NCI-H2196 (cell line): ENCODE measurements at regions not wholly inside any gene's neighbourhood (a gene's known extent, or its start where the extent isn't known, plus 50 kb on each side); places are given as distances from the start of the nearest gene placed in this dataset.
A peak's percentile ranks its signal among the peaks of the same experiment; 100 is the strongest.

Experiments used
- DNase-seq: peaks from one replicate; lab custom pipeline; 2025; ENCODE audit not compliant: unreplicated experiment; lab: John Stamatoyannopoulos, UW

DNA sequence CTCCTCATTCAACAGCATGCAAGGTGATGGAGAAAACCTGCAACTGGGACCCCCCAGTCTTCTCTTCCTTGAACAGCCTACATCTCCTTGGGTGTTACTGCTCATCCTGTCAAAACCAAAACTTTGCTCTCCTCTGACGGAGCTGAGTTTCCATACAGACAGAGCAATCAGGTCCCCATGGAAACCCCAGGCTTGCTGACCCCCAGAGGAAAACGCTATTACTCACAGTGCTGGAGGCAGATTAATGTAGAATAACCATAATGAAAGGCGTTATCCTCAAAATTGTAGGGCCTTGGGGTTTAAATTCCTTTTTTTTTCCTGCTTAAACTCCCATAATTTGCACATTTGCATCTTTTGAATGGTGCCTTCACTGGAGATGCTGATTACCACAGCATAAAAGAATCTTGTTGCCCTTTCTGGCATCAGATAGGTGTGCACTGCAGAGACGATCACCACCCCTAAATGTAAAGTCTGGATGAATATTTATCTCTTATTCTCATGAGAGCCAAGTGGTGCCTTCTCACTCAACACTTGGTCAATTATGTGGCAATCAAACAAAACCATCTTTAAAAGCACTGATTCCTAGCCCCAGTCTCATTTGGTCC is 126.3 kb downstream of the MSX2 start:
- no peak for DNase-seq

DNA sequence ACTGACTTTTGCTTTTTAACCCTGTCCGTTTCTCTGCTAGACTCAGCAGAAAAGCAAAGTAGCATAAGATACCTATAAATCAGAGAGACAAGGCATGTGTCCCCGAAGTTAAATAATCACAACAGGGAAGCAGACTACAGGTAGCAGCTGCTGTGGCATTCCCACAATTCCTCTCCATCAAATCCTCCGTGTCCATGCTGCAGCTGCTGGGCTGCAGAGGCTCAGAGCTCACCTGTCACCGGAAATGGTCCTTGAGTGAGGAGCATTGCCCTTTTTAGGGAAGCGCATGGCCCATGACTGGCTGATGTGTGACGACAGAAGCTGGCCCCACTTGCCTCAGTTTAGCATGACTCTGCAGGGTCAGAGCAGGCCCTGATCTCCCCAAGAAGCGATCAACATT is 125.0 kb downstream of the MSX2 start:
- no peak for DNase-seq

DNA sequence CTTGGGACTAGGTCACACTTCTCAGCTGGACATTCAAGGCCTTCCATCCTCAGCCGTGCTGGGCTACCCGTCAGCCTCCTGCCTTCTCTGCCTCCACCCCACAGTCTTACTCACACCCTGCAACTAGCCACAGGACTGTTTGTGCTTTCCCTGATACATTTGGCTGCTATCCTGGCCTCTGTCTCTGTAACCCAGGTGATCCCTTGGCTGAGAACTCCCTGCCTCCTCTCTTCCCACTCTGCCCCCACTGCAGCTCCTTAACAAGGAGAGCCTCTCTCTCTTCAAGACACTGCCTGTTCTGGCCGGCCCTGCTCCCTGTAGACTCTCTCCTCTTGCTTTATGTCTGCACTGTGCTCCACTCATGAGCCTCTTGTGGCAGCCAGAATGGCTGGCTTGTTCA is 120.6 kb downstream of the MSX2 start:
- DNase-seq: no peak

DNA sequence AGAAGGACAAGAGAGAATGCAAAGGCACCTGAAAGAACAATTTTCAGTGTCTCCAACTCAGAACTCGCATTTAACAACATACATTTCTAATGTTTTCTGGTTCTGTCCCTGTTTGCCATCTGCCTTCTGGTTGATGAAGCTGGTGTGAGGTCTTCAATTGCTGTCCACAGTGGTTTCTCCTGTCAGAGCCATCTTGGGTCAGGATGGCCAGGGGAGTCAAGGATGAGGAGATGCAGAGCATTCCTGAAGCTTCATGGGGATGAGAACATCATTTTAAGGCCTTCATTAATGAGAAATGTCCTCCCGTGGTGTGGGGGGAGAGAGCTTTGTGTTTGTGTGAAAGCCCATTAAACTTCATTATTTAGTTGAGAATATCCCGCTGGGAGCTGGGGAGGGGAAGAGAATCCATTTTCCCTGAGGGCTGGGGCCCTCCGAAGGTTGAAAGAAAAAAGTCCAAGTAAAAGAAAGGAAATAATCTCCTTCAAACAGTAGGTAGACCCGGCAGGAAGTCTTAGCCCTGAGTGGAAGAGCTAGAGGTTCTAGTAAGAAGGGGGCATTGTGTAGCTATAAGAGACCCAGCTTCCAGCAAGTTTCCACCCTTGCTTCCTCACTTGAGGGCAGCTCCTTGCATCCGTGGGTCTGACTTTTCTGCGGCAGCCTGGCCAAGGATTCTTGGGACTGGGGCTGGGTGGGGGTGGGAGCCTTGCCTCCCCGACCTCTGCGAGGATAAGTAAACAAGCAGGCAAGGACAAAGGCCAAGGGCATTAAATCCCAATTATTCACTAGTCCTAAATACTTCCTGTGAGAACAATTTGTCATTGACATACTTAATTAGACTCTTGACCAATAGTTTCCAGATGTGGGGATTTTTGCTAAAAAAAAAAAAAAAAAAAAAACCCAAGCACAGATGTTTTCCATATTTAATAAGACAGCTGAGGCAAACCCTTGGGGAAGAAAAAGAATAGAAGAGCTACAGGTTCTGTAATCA is 119.2 kb downstream of the MSX2 start:
- DNase-seq: no peak

DNA sequence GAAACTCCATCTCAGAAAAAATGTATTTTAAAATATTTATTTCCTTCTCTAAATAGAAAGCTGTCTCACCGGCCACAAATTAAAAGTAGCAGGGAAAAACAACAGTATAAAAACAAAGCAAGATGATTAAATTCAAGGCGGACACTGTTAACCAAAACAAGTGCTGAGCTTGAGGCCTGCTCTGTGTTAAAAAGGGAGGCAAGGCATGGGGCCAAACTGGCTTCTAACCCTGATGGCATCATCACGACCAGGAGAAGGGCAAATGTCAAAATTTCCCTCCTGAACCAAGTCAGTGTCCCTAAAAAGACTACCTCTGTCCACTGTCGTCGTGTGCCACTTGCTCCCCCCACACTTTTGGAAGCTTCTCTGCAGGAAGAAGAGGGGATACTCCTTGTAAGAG is 116.1 kb downstream of the MSX2 start:
- DNase-seq: no peak

DNA sequence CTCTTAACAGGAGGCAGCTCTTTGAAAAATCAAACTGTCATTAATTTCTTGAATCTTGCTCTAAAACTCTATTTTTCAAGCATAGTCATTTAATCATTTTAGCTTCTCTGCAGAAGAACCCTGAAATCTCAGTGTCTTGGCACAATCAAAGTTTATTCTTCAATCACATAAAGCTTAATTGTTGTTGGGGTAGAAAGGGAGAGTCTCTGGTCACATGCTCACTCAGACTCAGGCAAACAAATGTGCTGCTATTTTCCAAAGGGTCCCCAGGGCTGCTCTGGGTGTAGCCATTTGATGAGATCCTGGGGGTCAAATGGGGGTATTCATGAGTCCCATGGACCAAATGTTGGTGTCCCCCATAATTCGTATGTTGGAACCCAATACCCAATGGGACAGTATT is 114.8 kb downstream of the MSX2 start:
- no peak for DNase-seq

DNA sequence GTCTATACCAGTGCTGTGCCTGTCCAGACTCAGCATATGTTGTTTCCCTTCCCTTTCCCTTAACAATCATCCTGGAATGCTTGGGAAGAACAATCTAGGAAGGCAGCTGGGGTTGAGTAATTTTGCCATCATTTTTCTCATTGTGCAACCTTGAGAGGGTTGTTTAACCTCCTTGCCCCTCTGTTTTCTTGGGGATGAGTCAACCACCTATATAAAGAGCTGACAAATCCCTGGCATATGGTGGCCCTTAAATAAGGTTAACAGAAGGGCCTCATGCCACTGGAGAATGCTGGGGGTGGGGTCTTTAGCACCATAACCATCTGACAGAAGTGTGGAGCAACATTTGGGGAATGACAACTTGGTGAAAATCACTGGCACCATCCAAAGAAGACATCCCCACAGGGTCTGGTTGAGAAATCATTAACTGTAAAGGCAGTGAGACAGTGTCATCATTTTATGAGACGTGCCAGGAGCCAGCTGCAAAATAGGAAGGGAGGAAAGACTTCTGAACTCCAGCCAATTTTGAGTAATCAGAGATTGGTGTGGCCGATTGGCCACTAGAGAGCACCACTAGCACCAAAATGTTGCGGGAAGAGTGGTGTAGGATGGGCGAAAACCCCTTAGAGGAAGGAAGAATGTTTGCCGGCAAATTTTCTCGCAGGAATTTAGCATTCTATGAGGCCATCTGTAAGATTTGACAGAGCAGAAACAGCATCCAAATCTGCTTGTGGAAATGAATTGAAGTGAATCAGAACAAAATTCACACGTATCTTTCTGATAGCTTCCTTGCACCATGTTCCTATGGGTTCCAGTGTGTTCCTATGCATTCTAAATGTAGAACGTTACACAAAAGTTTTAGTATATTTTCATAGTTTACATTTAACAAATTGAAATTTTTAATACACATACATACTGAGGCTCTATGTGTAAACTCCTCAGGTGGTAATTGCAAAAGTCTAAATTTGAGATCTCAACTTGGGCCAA is 113.8 kb downstream of the MSX2 start:
- DNase-seq: peak; percentile 2

DNA sequence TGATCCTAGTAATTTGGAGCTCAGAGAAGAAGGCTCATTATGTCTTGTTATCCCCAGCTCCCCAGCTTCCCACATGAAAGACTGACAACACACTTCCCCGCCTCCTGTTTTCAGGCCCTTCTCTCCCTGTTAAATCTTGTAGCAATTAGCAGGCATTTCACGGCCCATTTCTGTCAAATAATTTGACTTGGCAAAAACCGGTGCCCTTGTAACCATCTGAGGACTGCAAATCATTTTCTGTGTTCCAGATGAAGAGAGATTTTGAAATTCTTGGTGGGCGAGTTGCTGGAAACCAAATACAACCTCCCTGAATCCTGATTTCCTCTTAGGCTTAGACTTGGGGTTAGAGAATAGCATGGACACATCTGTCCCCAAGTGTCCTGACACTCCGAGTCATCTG is 109.7 kb downstream of the MSX2 start:
- DNase-seq: no peak

DNA sequence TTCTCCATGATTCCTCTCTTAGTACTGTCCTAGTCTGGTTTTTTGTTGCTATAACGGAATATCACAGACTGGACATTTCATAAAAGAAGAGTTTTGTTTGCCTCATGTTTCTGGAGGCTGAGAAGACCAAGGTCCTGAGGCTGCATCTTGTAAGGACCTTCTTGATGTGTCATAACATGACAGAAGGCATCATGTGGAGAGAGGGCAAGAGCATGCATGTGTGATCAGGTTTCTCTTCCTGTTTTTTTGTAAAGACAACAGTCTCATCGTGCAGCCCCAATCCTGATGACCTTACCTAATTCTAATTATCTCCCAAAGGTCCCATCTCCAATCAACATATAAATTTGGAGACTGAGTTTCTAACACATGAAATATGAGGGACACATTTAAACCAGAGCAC is 108.4 kb downstream of the MSX2 start:
- no peak for DNase-seq

DNA sequence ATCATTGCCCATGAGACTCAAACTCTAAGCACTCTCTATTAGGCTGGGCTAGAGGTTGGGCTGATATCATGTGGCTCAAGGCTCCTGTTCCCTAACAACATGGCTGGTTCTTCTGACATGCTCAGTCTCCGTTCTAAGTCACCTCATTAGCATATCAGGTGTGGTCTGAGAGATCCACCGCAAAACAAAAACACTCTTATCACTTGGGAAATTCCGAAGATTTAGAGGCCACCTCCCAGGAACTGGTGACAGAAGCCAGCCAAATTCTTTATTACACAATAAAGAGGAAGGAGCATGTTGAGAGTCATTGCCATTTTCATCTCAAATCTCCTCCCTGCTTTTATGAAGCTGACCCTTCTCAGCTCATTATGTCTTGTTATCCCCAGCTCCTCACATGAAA is 107.6 kb downstream of the MSX2 start:
- DNase-seq: no peak

DNA sequence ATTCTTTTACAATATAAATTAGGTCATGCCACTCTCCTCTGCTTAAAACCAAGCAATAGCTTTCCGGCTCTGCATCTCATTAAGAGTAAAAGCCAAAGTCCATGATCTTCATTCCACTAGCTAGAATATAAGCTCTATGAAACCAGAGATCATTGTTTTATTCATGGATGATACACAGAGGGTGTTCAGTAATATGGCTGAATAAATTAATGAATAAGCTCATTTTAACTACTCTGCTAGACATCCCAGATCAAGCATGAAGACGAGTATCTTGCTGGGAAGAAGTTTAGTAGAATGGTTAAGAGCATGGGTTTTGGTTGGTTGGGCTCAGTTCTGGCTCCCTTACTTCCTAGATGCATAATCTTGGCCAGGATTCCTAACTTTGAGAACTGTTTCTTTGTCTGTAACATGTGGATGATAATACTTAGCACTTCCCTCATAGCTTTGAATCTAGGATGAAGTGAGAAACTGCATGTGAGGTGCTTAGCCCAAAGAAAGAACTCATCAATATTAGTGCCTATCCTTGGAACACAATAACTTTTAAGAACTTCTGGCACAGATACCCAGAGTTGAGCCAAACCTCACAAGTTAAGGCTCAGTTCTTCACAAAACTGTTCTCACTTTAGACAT is 106.8 kb downstream of the MSX2 start:
- no peak for DNase-seq

DNA sequence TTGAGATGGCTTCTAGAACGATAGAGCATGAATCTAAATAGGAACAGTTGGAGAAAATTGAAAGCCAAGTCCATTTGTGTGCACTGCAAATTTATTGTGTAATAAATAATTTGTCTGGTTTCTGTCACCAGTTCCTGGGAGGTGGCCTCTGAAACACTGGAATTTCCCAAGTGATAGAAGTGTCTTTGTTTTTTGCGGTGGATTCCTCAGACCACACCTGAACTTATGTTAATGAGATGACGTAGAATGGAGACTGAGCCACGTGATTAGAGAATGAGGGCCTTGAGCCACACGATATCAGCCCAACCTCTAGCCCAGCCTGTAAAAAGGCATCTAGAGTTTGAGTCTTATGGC is 105.1 kb downstream of the MSX2 start:
- no peak for DNase-seq

DNA sequence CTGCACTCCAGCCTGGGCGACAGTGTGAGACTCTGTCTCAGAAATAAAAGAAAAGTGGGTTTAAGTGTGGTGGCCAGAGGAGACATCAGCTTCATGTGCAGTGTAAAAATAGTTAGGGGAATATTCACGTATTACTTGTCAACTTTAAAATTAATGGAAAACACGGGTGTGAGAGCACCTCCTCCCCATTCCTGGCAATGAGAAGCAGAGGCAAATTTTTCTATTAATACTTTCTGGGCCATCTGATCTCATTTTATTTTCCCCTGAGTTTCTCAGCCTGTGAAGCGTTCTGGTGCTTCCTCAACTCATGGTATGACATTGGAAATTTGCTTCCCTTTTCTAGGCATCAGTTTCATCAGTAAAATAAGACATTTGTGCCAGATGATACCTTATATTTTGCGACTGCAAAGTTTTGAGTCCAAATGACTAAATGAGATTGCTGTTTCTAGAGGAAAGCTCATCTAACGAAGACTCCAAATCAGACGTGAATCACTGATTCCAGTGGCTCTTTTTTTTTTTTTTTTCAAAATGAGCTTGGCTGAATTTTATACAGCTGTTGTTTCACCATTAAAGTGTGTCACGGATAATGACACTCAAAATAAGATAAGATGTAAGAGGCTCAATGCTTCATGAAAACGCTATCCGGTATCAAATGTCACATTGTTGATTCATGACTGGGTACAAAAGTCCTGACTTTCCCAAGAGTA is 104.6 kb downstream of the MSX2 start:
- no peak for DNase-seq

DNA sequence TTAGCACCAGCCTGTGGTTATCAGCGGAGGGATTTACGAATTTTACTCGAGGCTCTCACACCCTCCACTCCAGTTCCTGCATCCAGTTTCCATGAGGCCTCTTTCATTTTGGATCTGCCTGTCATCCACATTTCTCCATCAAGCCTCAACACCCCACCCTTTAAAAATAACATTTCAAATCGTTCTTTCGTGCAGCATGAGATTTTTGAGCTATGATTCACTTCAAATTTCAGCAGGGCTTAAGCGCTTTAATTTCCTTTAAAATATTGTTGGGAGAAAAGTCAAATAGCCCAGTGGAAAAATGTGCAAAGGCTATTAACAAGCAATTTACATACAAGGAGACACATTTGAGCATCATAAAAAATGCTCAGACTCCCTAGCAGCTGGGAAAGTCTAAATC is 103.2 kb downstream of the MSX2 start:
- no peak for DNase-seq

DNA sequence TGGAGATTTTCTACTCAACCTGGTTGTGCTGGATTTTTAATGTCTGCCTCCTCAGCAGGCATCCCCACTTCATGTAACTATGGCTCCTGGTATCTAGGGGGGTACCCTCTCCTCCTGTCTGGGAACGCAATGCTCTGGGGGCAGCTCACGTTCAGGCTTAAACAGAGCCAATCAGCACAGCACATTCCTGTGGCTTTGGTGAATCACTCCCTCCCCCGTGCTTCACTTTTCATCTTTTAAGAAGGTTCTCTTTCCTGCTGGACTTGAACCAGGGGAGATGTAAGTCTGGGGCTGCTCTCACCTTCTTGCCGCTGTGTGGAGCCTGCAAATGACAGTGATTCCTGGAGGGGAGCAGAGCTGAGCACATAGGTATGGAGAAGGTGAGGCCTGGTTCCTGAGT is 101.2 kb downstream of the MSX2 start:
- DNase-seq: no peak

DNA sequence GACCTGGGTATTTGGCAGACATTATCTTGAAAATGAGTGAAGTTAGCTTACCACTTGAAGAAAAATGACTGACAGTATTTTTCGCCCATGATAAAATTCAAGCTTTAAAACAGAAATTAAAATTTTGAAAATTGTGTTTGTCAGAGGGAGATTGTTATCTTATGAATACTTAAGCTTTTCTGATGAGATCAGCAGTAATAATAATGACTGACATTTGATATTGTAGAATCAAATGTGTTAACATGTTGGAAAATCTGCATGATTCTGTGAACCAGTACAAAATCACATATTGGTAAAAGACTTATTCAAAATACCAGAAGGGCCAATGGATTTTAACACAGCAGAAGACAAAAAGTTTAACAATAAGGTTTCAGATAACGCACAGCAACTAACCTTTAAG is 94.0 kb downstream of the MSX2 start:
- DNase-seq: no peak

DNA sequence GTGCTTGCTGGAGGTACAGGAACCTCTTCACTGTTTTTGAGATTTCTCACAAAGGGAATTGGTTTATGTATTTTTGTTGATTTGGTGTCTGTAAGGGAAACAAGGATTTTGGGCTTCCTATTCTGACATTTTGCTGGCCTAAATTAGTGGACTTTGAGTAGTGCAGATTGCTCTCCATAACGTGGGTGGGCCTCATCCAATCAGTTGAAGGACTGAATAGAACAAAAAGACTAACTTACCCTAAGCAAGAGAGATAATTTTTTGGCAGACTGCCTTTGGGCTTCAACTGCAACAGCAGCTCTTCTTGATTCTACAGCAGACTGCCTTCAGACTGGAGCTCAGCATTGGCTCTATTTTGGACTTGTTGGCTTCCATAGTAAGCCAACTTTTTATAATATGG is 93.2 kb downstream of the MSX2 start:
- DNase-seq: no peak

DNA sequence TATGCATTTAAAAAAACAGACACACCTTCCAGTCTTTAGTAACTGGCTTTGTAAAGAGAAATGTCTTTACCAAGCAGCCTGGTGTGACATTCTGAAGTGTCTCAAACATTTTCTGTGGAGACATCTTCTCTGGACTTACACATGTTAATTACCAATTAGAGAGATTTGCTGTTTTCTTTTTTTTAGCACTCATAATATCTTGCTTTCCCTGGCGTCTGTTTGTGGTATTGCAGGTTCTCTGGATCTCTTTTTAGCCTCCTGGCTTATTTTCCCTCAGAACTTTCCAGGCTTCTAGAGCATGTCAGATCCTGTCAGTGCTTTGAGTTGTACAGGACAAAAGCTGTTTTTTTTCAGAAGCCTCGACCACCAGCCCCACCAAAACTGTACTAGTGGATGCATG is 92.5 kb downstream of the MSX2 start:
- DNase-seq: no peak

DNA sequence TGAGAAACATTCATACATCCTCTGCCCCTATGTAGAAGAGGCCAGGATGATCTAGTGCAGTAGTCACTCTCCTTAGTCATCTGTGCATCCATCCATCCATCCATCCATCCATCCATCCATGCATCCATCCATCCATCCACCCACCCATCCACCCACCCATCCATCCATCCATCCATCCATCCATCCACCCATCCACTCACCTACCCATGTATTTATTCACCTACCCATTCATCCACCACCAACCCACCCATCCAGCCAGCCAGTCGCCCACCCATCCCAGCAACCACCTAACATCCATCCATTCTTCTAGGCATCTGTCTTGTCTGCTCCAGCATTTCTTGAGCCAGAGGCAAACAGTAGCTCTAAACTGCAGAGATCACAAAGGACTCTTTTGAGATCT is 87.1 kb downstream of the MSX2 start:
- no peak for DNase-seq

DNA sequence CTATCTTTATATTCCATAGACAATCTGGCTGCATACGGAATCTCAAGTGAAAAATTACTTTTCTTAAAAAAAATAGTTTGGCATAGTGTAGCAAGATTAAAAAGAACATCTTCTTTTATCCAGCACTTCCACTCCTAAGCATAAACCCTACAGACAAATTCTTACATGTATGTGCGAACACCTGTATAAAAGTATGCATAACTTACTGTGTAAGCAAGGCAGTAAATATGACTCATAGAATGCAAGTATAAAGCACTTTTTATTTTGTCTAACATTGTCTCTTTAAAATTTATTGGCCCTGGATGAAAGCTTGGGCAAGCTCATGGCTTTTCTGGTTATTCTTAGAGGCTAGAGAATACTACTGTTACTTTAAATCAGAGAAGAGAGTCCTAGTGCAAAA is 86.4 kb downstream of the MSX2 start:
- DNase-seq: no peak
